Stomach (tissue), 8 donors: ENCODE measurements at regions not wholly inside any gene's neighbourhood (a gene's known extent, or its start where the extent isn't known, plus 50 kb on each side); places are given as distances from the start of the nearest gene placed in this dataset.
A peak's percentile ranks its signal among the peaks of the same experiment; 100 is the strongest.

Experiments used
- DNase-seq, 2 donors: peaks; one replicate each; pipeline versions ENCODE4 v3.0.0 to v3.0.0-alpha.2; 2013 to 2019
- H3K27ac ChIP-seq, 5 donors: fragments of 200-600 bp in 4 of 5; sonication (generic) in 4 of 5; one replicate each; pipeline ENCODE4 v1.5.1; 2013 to 2019; ENCODE audit warnings: mild to moderate bottlenecking in 1 of 5, moderate library complexity in 1 of 5
- H3K27me3 ChIP-seq, 3 donors: fragments of 200-600 bp; sonication (generic); one replicate each; pipeline ENCODE4 v1.5.1; 2017 to 2019; ENCODE audit warnings: mixed run types in 1 of 3
- H3K36me3 ChIP-seq, 4 donors: fragments of 200-600 bp; sonication (generic); 1 replicate in 3 of 4; 2 replicates in 1 of 4; pipeline ENCODE4 v1.5.1; 2016 to 2019
- H3K4me1 ChIP-seq, 4 donors: fragments of 200-600 bp; sonication (generic); one replicate each; pipeline ENCODE4 v1.5.1; 2016 to 2019
- H3K4me3 ChIP-seq, 4 donors: fragments of 200-600 bp; sonication (generic) in 3 of 4; one replicate each; pipeline ENCODE4 v1.5.1; 2016 to 2019; ENCODE audit warnings: mild to moderate bottlenecking in 1 of 4
- H3K9me3 ChIP-seq, 4 donors: fragments of 200-600 bp; sonication (generic); one replicate each; pipeline ENCODE4 v1.5.1; 2016 to 2019
- EP300 ChIP-seq: sonication (generic); formaldehyde crosslinking; IDR thresholded peaks from one replicate; pipeline ENCODE4 v1.6.1; 2017; ENCODE audit warnings: antibody characterized with exemption
- POLR2A ChIP-seq, 4 donors: fragments of 450-650 bp; IDR thresholded peaks; one replicate each; pipeline ENCODE4 v1.6.1; 2016; ENCODE audit warnings: antibody characterized with exemption in 4 of 4, control low read depth in 2 of 4, mild to moderate bottlenecking in 1 of 4, moderate library complexity in 1 of 4
- POLR2AphosphoS5 ChIP-seq, 3 donors: sonication (generic); formaldehyde crosslinking; IDR thresholded peaks; one replicate each; pipeline ENCODE4 v1.6.1; 2016; ENCODE audit warnings: antibody characterized with exemption in 3 of 3
- WGBS, 5 donors: extraction: QIAGEN DNeasy Blood & Tissue Kit in 3 of 5; methylation state at CpG; one replicate each; pipeline versions ENCODE4 v1.1.5 to v1.1.7; 2013 to 2018; 5-methylcytosine and 5-hydroxymethylcytosine counted together
- intact Hi-C: fragments of 100-400 bp; cut with DNase I; formaldehyde crosslinking; loops from one replicate; pipeline ENCODE4 v1.15.1; 2023; ENCODE audit warnings: low total_unique reads
- TF ChIP-seq, protein P1 (sequence below), 7 experiments: fragments of 450-650 bp in 4 of 7; fragments of 200-600 bp in 3 of 7; sonication (generic) in 3 of 7; IDR thresholded peaks; one replicate each; pipeline ENCODE4 v1.5.1; 2016 to 2019; ENCODE audit warnings: antibody characterized with exemption in 7 of 7, control low read depth in 2 of 7, mild to moderate bottlenecking in 1 of 7
- donor health status: healthy with polysubstance abuse.
- donor health status: Bipolar disorder and iron deficiency.
- donor health status: healthy.

DNA sequence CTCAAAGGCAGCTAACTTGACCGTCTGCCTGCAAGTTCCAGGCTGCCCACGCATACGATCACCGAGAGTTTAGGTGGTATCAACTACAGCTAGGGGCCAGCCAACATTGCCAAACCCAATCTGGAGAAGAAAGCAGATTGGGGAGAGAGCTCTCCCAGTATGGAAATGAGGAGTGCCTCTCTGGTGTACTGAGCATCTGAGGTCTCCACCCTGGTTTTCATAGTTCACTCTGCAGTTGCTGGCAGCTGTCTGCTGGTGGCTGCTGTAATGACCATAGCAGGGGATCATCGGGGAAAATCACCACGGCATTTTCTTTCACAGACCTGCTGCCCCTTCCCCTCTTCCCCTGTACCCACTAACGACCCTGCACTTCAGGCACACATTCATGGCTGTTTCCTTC is 201.7 kb downstream of the NUFIP1 start:
- Histone ChIP-seq H3K4me3 (no peak overlapping the region), H3K27me3 (no peaks in the 10 kb centered on the region), H3K4me1 (peaks cover 6 to 26% (median 13%) of the 10 kb centered on the region in 4 donors), H3K36me3 (no peaks in the 10 kb centered on the region), H3K27ac (peak overlapping the region in 1 of 5 donors; percentile 7), H3K9me3 (no peaks in the 10 kb centered on the region)
- TF ChIP-seq, protein P1, sequence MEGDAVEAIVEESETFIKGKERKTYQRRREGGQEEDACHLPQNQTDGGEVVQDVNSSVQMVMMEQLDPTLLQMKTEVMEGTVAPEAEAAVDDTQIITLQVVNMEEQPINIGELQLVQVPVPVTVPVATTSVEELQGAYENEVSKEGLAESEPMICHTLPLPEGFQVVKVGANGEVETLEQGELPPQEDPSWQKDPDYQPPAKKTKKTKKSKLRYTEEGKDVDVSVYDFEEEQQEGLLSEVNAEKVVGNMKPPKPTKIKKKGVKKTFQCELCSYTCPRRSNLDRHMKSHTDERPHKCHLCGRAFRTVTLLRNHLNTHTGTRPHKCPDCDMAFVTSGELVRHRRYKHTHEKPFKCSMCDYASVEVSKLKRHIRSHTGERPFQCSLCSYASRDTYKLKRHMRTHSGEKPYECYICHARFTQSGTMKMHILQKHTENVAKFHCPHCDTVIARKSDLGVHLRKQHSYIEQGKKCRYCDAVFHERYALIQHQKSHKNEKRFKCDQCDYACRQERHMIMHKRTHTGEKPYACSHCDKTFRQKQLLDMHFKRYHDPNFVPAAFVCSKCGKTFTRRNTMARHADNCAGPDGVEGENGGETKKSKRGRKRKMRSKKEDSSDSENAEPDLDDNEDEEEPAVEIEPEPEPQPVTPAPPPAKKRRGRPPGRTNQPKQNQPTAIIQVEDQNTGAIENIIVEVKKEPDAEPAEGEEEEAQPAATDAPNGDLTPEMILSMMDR (IDR thresholded peaks at IDR 0.05): no peak
- TF ChIP-seq EP300: no peak
- TF ChIP-seq POLR2A (IDR thresholded peaks at IDR 0.05): no peak
- TF ChIP-seq POLR2AphosphoS5 (IDR thresholded peaks at IDR 0.05): no peak
- 82 to 95% (median 93%) methylated on average over 7 of the region's 7 CpGs for WGBS, 5 donors
- intact Hi-C loops: no loop called here
- DNase-seq: no peak

GRCh38 chr13:44786756-44787155 is 202.5 kb downstream of the NUFIP1 start:
- Histone ChIP-seq H3K27me3 (no peaks in the 10 kb centered on the region), H3K9me3 (no peaks in the 10 kb centered on the region), H3K4me3 (no peak overlapping the region), H3K36me3 (no peaks in the 10 kb centered on the region), H3K4me1 (peaks cover 6 to 26% (median 13%) of the 10 kb centered on the region in 4 donors), H3K27ac (peak overlapping the region in 4 of 5 donors; percentile 10 to 36 (median 24))
- no peak for DNase-seq
- TF ChIP-seq, protein P1 (IDR thresholded peaks at IDR 0.05): no peak
- TF ChIP-seq POLR2AphosphoS5 (IDR thresholded peaks at IDR 0.05): peak in 1 of 3 donors; percentile 9
- intact Hi-C loops: no loop called here
- WGBS, 5 donors: 19 to 55% (median 35%) methylated on average over 3 of the region's 3 CpGs

GRCh38 chr13:44785401-44785800 is 203.9 kb downstream of the NUFIP1 start:
- Histone ChIP-seq H3K9me3 (no peaks in the 10 kb centered on the region), H3K36me3 (no peaks in the 10 kb centered on the region), H3K4me3 (no peak overlapping the region), H3K4me1 (peaks cover 6 to 25% (median 11%) of the 10 kb centered on the region in 4 donors), H3K27me3 (no peaks in the 10 kb centered on the region), H3K27ac (no peak overlapping the region)
- intact Hi-C loops: no loop called here
- DNase-seq: no peak
- TF ChIP-seq, protein P1 (IDR thresholded peaks at IDR 0.05): no peak
- no peak for TF ChIP-seq POLR2A (IDR thresholded peaks at IDR 0.05)
- no peak for TF ChIP-seq POLR2AphosphoS5 (IDR thresholded peaks at IDR 0.05)
- TF ChIP-seq EP300: no peak
- 81 to 90% (median 87%) methylated on average over 3 of the region's 3 CpGs for WGBS, 5 donors

- intact Hi-C loops: no loop called here
- WGBS, 5 donors: 59 to 79% (median 67%) methylated on average over 2 of the region's 2 CpGs
- H3K36me3 ChIP-seq: no peaks in the 10 kb centered on the region
- H3K27ac ChIP-seq: no peak overlapping the region
- TF ChIP-seq EP300 (no peak), POLR2AphosphoS5 (IDR thresholded peaks at IDR 0.05) (no peak), POLR2A (IDR thresholded peaks at IDR 0.05) (no peak)
- TF ChIP-seq, protein P1 (IDR thresholded peaks at IDR 0.05): no peak
- no peaks in the 10 kb centered on the region for H3K9me3 ChIP-seq
- H3K27me3 ChIP-seq: no peaks in the 10 kb centered on the region
- peaks cover under 1 to 20% (median 9%) of the 10 kb centered on the region in 4 donors for H3K4me1 ChIP-seq
- no peak overlapping the region for H3K4me3 ChIP-seq
- no peak for DNase-seq
Observed at GRCh38 chr13:44784708-44785080, 204.6 kb downstream of the NUFIP1 start.
